ENCODE measurements at regions not wholly inside any gene's neighbourhood (a gene's known extent, or its start where the extent isn't known, plus 50 kb on each side); places are given as distances from the start of the nearest gene placed in this dataset.

DNA sequence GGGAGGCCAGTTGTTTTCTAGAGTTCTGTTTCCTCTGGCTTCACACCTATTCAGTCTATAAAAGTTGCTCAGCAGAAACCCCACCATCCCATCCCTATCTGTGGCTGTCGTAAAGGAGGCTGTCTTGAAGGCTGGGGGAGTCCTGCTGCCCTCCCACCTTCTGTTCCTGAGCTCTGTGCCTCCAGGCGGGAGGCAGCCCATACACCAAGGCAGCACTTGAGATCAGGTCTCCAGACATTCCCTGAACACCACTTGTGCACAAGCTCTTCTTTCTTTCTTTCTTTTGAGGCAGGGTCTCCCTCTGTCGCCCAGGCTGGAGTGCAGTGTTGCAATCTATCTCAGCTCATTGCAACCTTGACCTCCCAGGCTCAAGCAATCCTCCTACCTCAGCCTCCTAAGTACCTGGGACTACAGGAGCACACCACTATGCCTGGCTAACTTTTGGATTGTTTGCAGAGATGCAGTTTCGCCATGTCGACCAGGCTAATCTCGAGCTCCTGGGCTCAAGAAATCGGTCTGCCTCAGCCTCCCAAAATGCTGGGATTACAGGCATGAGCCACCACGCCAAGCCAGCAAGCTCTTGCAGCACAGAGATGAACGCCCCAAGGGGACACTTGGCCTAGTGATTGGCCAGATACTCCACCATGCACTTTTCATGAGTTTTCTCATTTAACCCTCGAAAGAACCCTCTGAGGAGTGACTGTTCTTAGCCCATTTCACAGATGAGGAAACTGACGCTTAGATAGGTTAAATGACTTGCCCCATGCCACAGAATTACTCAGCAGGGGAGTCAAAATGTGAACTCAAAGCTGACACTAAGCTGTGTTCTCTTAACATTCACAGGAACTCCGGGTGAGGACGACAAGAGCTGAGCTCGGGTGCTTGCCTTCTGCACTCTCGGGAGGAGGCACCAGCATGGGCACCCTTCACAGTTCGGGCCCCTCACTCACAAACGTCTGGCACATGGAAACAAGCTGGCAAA is 55.8 kb upstream of the ENPP6 start:
- Histone ChIP-seq H3K27ac (peak overlapping the region in 1 of 4 donors; percentile 3), H3K9me3 (no peaks in the 10 kb centered on the region), H3K4me1 (peaks cover 0 to 20% (median 4%) of the 10 kb centered on the region in 4 donors), H3K4me3 (no peak overlapping the region), H3K27me3 (no peaks in the 10 kb centered on the region), H3K36me3 (no peaks in the 10 kb centered on the region)
- 81 to 83% methylated on average over 13 to 14 of the region's 17 CpGs for WGBS, 2 donors
- ATAC-seq (ENCODE audit: low FRiP score in 2 of 2) (no peak), DNase-seq (no peak)
- TF ChIP-seq EP300 (IDR thresholded peaks at IDR 0.05) (no peak), POLR2AphosphoS5 (IDR thresholded peaks at IDR 0.05) (no peak)

DNA sequence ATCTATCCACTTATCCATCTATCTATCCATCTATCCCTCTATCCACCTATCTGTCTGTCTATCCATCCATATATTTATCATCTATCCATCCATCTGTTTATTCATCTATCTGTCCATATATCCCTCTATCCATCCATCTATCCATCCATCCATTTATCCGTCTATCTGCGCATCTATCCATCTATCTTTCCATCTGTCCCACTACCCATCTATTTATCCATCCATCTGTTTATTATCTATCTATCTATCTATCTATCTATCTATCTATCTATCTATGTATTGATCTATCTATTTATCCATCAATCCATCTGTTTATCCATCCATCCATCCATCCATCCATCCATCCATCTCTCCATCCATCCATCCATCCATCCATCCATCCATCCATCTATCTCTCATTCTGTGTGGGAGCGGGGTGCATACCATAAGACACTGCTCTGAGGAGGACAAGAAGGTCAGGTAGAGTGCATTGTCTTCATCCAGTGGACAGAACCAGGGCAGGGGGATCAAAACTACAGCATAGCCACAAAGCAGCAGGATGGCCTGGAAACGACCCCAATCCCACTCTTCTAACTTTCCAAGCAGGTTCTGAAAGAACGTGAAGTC is 53.2 kb upstream of the ENPP6 start:
- Histone ChIP-seq H3K36me3 (no peaks in the 10 kb centered on the region), H3K9me3 (no peaks in the 10 kb centered on the region), H3K27me3 (no peaks in the 10 kb centered on the region), H3K27ac (no peak overlapping the region), H3K4me3 (no peak overlapping the region), H3K4me1 (peaks cover 0 to 20% (median 4%) of the 10 kb centered on the region in 4 donors)
- TF ChIP-seq EP300 (IDR thresholded peaks at IDR 0.05) (no peak), POLR2A (IDR thresholded peaks at IDR 0.05) (no peak), POLR2AphosphoS5 (IDR thresholded peaks at IDR 0.05) (no peak)
- TF ChIP-seq, protein P1, sequence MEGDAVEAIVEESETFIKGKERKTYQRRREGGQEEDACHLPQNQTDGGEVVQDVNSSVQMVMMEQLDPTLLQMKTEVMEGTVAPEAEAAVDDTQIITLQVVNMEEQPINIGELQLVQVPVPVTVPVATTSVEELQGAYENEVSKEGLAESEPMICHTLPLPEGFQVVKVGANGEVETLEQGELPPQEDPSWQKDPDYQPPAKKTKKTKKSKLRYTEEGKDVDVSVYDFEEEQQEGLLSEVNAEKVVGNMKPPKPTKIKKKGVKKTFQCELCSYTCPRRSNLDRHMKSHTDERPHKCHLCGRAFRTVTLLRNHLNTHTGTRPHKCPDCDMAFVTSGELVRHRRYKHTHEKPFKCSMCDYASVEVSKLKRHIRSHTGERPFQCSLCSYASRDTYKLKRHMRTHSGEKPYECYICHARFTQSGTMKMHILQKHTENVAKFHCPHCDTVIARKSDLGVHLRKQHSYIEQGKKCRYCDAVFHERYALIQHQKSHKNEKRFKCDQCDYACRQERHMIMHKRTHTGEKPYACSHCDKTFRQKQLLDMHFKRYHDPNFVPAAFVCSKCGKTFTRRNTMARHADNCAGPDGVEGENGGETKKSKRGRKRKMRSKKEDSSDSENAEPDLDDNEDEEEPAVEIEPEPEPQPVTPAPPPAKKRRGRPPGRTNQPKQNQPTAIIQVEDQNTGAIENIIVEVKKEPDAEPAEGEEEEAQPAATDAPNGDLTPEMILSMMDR (IDR thresholded peaks at IDR 0.05) = no peak
- no peak for ATAC-seq (ENCODE audit: low FRiP score in 2 of 2)
- DNase-seq = no peak
- 82 to 93% methylated on average over 5 of the region's 5 CpGs for WGBS, 2 donors

DNA sequence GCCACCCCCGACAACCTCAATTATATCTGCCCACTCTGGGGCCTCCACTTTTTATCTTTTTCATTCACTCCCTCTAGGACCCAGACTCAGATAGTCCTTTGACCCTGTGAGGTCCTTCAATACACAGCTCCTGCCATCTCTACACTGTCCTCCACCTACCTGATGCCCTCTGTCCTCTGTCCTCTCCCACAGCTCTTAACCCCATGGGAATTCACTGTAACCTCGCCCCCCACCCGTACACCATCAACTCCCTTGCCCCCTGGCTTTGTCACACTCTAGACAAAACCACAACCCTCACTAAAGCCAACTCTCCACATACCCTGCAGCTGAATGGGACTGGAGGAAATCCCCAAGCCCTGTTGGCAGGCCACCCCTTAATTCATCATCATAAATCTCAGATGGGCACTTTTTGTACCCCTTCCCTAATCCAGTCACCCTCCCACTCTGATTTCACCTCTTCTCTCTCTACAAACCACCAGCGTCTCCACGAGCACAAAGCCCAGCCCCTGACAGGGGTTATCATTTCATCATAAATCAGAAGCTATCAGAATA is 52.3 kb upstream of the ENPP6 start:
- ATAC-seq (ENCODE audit: low FRiP score in 2 of 2) (no peak), DNase-seq (no peak)
- H3K4me3 ChIP-seq = no peak overlapping the region
- no peak overlapping the region for H3K27ac ChIP-seq
- no peaks in the 10 kb centered on the region for H3K9me3 ChIP-seq
- H3K4me1 ChIP-seq = peaks cover 0 to 10% (median 2%) of the 10 kb centered on the region in 4 donors
- H3K27me3 ChIP-seq = no peaks in the 10 kb centered on the region
- no peak for TF ChIP-seq POLR2AphosphoS5 (IDR thresholded peaks at IDR 0.05)
- no peak for TF ChIP-seq POLR2A (IDR thresholded peaks at IDR 0.05)
- TF ChIP-seq, protein P1 (IDR thresholded peaks at IDR 0.05) = no peak
- TF ChIP-seq EP300 (IDR thresholded peaks at IDR 0.05) = no peak
- no peaks in the 10 kb centered on the region for H3K36me3 ChIP-seq
- 75 to 79% methylated on average over 5 of the region's 5 CpGs for WGBS, 2 donors

DNA sequence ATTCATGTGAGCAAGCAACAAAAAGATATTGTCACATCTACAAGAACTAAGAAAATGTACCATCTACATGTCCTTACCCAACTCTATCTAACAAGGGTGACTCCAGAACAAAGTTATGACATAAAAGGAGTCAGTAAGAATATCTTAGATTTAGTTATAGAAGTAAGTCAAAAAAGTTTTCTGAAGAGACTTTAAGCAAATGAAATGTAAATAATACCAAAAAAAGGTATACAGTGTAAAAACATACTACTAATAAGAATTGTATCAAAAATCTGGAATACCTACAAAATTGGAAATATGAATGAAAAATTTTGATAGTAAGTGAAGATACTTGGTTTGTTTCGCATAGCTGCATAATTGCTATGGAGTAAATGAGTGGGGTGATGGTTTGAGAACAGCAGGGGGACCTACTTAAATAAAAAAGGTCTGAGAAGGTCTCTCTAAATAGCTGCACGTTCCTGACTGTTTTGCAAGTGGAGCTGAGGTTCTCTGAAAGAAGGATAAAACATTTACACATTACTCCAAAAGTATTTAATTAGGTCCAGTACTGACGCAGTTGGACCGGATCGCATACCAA is 51.0 kb upstream of the ENPP6 start:
- Histone ChIP-seq H3K27ac (peak overlapping the region; percentile 61 to 82 (median 76)), H3K9me3 (no peaks in the 10 kb centered on the region), H3K27me3 (no peaks in the 10 kb centered on the region), H3K4me3 (peak overlapping the region in 1 of 4 donors; percentile 25), H3K36me3 (no peaks in the 10 kb centered on the region), H3K4me1 (peaks cover 0 to 4% (median 0%) of the 10 kb centered on the region in 4 donors)
- 79 to 81% methylated on average over 5 of the region's 5 CpGs for WGBS, 2 donors
- TF ChIP-seq POLR2A (IDR thresholded peaks at IDR 0.05) = no peak
- TF ChIP-seq EP300 (IDR thresholded peaks at IDR 0.05) = no peak
- TF ChIP-seq POLR2AphosphoS5 (IDR thresholded peaks at IDR 0.05) = no peak
- TF ChIP-seq, protein P1 (IDR thresholded peaks at IDR 0.05) = no peak
- no peak for ATAC-seq (ENCODE audit: low FRiP score in 2 of 2)
- no peak for DNase-seq
